HG03558 (cell line): ENCODE measurements at regions not wholly inside any gene's neighbourhood (a gene's known extent, or its start where the extent isn't known, plus 50 kb on each side); places are given as distances from the start of the nearest gene placed in this dataset.

Experiments
- ATAC-seq: cut with Tn5 transposase; IDR thresholded peaks from one replicate; pipeline ENCODE4 v1.9.1; 2021; ENCODE audit warnings: moderate number of reproducible peaks; ENCODE audit not compliant: unreplicated experiment; ENCODE audit errors: extremely low read depth

DNA sequence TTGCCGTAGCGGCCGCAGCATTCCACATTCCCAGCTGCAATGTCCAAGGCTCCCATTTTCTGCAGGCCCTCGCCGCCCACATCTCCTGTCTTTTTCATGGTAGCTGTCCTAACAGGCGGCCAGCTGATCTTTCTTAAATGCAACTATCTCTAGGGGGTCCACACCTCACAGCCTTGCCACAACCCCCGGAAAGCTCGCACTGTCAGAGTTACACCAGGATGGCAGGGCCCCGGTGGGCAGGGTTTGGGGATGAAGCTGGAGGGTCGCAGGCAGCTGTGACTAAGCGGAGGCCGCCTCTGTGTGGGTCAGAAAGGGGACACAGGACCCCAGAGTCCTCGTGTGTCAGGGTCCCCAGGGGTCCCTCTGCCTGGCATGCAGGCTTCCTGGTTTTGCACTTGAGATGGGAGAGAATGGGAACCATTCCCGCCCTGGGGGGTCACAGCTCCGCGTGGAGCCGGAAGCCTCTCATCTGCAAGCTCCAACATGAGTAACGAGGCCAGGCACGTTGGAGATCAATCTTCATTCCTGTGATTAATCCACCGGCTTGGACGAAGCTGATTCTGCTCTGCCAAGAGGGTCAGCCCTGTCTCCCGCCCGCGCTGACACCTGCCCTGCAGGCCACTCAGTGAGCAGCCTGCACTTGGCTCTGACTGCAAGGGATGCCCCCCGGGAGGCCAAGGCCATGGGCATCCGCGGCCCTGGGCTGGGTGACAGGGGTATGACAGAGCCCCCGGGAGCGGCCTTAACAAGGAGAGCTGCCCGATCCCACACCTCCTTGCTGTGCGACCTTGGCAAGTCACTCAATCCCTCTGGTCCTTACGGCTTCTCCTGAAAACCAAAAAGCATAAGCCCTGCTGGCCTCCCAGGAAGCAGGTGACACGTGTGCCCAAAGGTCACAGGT lies 97.9 kb downstream of the ADRA2C start:
- ATAC-seq: no peak

DNA sequence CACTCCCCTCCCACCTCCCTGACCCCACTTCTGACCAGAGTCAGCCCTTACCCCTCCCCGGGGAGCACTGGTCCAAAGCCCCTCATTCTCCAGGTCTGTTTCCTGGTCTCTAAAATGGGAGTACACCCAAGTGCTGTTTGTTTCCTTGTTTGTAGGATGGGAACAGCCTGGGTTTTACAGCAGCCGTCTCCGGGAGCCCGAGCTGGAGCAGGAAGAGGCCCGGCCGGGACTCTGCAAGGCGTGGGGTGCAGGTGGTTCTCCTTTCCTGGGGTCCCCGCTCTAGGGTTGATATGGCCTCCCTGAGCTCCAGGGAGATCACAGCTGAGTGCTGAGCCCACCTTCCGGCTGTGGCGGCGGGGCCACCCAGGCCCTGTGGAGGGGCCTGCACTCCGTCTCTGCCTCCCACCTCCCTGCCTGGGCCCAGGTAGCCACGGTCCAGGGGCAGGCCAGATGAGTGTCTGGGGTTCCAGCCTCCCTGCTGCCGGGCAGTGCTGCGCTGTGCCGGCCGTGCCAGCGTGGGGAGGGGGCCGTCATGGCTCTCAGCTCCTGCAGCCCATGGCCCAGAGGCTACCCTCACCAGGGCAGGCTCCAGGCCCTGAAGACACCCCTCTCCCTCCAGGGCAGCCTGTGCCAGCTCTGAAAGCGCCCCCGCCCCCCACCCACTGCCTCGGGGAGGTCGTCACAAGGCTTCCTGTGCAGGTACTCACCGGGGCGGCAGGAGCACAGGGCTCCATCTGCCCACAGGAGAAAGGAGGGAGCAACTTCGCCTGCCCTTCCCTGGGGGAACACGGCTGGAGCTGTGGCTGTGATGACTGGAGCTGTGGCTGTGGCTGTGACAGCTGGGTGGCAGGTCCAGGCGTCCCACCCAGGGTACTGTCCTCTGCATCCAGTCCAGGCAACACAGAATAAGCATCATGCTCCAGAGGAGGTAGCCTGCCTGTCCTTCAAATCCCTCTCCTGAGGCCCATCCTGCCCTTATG lies 98.8 kb downstream of the ADRA2C start:
- ATAC-seq: no peak

- no peak for ATAC-seq
Observed at GRCh38 chr4:3865986-3866812, 100.0 kb downstream of the ADRA2C start.

- no peak for ATAC-seq
Observed at GRCh38 chr4:3866813-3867129, 100.6 kb downstream of the ADRA2C start.

DNA sequence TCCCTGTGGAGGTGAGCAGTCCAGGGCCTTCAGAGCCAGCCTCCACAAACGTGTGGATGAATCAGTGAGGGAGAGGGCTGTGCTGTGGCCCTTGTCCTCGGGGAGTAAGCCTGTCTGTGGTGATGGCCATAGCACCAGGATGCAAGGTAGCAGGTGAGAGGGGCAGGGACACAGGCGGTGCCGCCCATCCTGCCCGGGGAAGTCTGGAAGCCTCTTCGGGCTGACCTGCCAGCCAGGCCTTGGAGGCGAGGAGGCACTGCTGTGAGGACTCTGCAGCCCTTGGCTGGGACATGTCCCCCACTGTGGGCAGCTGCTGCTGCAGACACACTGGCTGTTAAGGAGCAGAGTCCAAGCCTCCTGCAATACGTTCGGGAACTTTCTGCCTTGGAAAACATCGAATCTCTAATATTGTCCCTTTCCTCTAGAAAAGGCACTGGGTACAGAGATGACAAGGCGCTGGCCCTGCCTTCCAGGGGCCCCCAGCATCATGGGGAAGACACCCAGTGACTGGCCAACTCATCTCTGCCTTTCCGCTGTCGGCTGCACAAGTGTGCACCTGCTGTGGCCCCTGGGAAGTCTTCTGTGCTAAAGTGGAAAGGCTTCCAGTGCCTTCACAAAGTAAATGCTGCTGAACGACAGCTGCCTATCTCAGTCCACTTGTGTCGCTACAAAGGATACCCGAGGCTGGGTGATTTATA lies 101.4 kb downstream of the ADRA2C start:
- no peak for ATAC-seq

- ATAC-seq: no peak
Observed at GRCh38 chr4:3868211-3869173, 102.3 kb downstream of the ADRA2C start.

GRCh38 chr4:3869174-3869572 lies 103.0 kb downstream of the ADRA2C start:
- ATAC-seq: no peak

GRCh38 chr4:3869661-3870566 lies 103.7 kb downstream of the ADRA2C start:
- ATAC-seq: no peak

GRCh38 chr4:3870567-3870962 lies 104.4 kb downstream of the ADRA2C start:
- no peak for ATAC-seq

- no peak for ATAC-seq
Observed at GRCh38 chr4:3871181-3871852, 105.1 kb downstream of the ADRA2C start.

DNA sequence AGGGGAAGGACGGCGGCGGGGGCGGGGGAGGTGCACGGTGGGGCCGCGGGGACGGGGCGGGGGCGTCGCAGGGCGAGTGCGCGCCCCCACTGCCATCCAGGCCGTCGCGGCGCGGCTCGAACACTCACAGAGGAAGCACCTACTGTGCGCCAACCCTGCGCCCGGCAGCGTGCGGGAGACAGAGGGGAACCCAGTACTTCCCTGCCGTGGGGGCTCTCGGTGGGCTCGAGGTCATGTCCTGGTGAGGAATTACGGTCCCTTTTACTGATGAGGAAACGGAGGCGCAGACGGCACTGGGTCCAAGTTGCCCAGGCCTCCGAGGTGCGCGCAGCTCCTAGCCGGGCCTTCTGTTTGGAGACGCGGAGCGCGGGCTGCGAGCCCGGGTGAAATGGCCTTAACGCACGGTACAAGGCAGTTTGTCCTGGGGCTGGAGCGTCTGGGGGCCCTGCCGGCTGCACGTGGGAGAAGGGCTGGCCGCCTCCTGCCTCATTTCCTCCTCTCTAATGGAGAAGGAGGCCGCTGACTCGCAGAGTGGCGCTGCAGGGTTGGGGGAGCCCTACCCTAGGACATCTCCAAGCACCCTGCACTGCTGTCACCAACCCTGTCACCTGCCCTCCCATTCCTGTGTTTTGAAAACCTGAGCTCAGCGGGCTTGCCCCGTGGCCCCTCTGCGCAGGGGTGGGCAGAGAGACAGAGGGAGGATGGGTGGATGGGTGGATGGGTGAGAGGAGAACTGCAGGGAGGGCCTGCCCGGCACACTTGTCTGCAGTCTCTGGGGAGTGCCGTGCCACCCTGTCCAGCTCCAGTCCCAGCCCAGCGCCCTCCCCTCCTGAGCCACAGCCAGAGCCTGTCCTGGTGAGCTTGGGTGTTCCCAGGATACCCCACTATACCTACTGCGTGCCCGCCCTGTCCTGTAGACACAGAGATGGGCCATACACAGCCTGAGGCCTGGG lies 106.0 kb downstream of the ADRA2C start:
- ATAC-seq: no peak

DNA sequence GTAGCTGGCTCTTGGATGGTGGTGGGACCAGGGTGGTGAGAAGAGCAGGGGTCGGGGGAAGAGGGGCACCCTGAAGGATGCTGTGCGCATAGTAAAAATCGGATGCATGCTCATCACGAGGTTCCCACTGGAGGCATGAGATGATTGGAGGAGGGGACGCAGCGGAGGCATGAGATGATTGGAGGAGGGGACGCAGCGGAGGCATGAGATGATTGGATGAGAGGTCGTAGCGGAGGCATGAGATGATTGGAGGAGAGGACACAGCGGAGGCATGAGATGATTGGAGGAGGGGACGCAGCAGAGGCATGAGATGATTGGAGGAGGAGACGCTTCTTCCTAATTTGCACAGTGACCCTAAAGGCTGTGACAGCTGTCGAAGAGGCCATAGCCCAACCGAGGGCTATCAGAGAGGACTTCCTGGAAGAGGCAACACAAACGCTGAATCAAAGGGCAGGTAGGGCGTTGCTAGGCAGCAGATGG lies 106.7 kb downstream of the ADRA2C start:
- ATAC-seq: no peak

DNA sequence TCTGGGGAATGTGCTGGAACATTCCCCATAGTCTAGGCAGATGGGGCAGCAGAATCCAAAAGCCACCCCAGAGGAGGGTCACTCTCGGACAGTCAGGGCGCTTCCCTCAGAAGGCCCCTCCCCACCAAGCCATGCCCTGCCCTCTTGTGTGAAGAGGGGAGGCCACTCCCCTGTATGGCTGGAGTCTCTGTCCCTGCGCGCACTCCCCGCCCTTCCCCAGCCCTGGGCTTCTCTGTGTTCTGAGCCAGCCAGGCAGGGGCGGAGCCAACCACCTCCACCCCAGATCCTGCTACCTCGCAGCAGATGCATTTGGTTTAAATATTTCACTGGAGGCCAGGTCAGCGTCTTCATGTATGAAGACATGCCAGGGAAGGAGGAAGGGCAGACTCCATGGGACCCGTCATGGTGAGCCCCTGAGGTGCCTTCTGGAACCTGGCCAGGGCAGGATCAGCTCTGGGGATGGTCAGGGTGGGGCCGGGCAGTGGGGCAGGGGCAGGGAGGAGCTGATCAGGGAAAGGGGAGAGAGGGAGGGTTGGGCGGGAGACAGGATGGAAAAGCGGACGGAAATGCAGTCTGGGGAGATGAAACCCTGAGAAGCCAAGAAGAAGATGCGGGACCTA lies 107.3 kb downstream of the ADRA2C start:
- no peak for ATAC-seq

GRCh38 chr4:3874028-3874415 lies 107.8 kb downstream of the ADRA2C start:
- no peak for ATAC-seq

DNA sequence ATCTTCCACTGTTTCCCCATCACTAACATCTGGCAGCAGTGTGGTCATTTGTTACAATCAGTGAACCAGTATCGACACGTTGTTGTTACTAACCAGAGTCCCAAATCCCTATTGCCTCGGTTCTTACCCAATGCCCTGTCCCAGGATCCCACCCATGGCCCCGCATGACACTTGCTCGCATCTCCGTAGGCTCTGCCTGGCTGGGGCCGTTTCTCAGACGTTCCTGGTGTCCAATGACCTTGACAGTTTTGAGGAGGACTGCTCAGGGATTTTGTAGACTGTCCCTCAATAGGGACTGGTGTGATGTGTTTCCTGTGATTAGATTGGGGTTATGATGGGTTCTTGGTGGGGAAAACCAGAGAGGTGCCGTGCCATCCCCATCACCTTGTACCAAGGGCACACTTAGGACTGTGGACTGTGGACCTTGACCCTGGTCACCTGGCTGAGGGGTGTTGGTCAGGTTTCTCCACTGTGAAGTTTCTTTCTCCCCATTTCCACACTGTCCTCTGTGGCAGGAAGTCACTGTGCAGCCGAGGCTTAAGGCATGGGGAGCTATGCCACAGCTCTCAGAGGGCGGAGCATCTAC lies 108.4 kb downstream of the ADRA2C start:
- no peak for ATAC-seq
